22Rv1 (cell line): ENCODE measurements at regions not wholly inside any gene's neighbourhood (a gene's known extent, or its start where the extent isn't known, plus 50 kb on each side); places are given as distances from the start of the nearest gene placed in this dataset.

ENCODE experiments used
- H3K27ac ChIP-seq: fragments of 450-650 bp; 2 replicates; pipeline ENCODE4 v1.5.1; 2017
- CTCF ChIP-seq: fragments of 450-650 bp; IDR thresholded peaks from 2 replicates; pipeline ENCODE4 v1.5.1; 2017; ENCODE audit warnings: mild to moderate bottlenecking
- ZFX ChIP-seq: fragments of 450-650 bp; IDR thresholded peaks from 2 replicates; pipeline ENCODE4 v1.6.1; 2017; ENCODE audit warnings: antibody characterized with exemption, borderline replicate concordance

GRCh38 chr13:111034811-111035210 is 80.3 kb upstream of the ARHGEF7 start:
- no peak overlapping the region for H3K27ac ChIP-seq
- TF ChIP-seq ZFX: no peak
- no peak for TF ChIP-seq CTCF

DNA sequence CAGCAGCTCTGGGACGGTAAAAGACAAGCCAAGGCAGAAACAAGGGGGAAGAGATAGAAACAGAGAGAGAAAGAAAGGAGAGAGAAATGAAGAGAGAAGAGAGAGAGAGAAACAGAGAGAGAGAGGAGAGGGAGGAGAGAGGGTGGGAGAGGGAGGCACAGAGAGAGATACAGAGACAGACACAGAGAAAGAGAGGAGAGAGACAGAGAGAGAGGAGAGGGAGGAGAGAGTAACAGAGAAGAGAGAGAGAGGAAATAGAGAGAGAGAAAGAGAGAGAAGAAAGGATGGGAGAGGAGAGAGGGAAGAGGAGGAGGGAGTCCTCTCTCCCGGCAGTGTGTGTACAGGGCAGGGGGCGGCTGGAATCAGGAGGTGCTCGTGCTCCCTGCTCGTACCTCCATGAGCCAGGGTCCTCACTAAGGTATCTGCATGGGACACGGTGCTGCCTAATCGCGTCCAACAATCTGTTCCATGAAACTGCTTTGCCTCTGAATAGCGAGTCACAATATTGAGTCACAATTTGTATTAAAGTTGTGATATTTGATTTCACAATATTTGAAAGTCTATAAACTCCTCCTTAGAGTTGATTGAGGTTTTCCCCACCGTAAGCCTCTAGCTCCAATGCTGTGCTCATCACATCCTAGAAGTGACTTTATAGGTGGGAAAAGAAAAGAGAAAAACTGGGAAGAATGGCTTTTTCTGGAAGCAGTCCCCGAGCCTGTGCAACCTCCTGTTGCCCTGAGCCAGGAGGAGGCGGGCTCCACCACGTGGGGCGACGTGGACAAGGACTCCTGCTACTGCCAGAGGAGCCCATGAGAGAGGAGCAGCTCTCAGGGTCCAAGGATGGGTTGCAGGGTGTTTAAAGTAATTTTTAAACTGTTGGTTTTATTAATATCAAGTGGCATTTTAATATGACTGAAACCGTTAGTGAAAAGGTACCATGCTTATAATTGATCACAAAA is 81.7 kb upstream of the ARHGEF7 start:
- no peak overlapping the region for H3K27ac ChIP-seq
- TF ChIP-seq ZFX: no peak
- no peak for TF ChIP-seq CTCF

DNA sequence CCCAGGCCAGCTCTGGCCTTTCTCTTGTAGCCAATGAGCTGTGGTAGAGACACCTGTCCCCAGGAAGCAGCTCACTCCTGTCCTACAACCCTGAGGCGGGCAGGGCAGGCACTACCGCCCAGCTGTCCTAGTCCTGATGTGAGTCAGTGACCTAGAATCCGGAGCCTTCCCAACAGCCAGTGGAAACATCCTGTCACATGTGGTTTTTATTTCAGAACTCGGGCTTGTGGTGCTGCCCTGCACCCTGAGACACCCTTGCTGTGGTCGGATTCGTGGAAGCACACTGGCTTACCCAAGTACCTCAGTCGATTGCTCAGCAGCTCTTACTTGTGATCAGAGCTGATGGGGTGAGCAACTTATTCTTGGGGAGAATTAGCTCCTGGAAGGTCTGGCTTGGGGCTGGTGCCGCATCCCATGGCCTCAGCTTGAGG is 83.6 kb upstream of the ARHGEF7 start:
- H3K27ac ChIP-seq: no peak overlapping the region
- TF ChIP-seq CTCF: no peak

- TF ChIP-seq CTCF (no peak), ZFX (no peak)
- no peak overlapping the region for H3K27ac ChIP-seq
These were observed 85.0 kb upstream of the ARHGEF7 start for GRCh38 chr13:111029957-111030609.

DNA sequence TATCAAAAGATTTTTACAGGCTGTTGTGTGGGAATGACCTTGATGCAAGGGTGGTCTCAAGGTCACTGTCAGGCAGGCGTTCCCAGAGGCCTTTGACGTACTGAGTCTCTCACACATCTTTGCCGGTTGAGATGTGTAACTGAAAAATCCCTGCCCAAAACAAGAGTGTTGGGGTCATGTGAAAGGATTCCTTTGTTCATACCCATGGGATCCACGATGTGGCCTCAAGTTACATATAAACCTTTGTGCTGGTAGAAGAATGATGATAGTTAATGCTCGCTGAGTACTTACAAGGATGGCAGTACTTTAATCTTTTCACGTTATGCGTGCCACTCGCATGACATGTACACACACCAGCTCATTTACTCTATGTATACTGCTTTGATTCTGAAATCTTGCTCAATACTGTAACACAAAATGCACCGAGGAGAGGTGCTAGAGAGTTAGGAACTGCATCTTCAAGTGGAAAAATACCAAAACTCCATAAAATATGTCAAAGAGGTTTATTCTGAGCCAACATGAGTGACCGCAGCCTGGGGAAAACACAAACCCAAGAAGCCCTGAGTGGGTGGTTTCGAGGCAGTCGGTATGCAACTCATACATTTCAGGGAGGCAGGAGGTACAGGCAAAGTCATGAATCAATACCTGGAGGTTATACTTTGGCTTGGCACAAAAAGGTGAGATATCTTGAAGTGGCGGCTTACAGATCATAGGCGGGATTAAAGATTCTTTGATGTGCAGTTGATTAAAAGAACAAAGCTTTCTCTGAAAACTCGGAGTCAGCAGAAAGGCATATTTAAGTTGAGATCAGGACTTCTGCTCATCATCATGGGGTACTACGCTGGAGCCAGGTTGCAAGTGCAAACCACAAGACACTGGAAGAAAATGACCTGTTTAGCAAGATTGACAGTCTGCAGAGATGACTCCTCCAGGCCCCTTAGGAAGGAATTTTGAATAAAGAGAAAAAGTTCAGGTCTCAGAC is 87.4 kb upstream of the ARHGEF7 start:
- H3K27ac ChIP-seq: no peak overlapping the region
- no peak for TF ChIP-seq CTCF
- no peak for TF ChIP-seq ZFX

DNA sequence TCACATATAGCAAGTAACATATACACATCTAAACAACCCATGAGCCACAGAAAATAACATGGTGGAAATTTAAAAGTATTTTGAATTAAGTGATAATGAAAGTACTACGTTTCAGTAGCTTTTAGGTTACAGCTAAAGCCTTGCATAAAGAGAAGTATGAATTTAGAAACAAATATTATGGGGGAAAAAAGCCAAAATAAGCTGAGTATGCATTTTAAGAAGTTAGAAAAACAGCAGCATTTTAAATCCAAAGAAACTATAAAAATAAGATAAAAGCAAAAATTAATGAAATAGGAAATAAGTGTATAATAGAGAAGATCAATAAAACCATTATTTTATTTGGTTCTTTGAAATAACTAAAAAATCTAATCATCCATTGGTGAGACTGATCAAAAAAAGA is 89.8 kb upstream of the ARHGEF7 start:
- TF ChIP-seq CTCF: no peak
- no peak for TF ChIP-seq ZFX
- no peak overlapping the region for H3K27ac ChIP-seq
